LNCaP clone FGC (cell line): ENCODE measurements at regions not wholly inside any gene's neighbourhood (a gene's known extent, or its start where the extent isn't known, plus 50 kb on each side); places are given as distances from the start of the nearest gene placed in this dataset.
"Not testable (repeated sequence)": the region's sequence is repeated elsewhere in the genome, so short reads cannot be mapped to it uniquely, and the experiment has no call there.

Experiments
- DNase-seq: peaks from one replicate; pipeline ENCODE4 v3.0.0-alpha.2; 2011; ENCODE audit warnings: low read depth
- H3K4me3 ChIP-seq: 2 replicates; pipeline ENCODE4 v1.5.1; 2011; ENCODE audit warnings: mild to moderate bottlenecking, low read depth, low read length, control low read depth
- TF ChIP-seq, protein P1 (sequence below): IDR thresholded peaks from 2 replicates; pipeline ENCODE4 v1.5.1; 2012; ENCODE audit warnings: mild to moderate bottlenecking; ENCODE audit not compliant: control insufficient read depth, insufficient read depth; ENCODE audit errors: extremely low read depth

DNA sequence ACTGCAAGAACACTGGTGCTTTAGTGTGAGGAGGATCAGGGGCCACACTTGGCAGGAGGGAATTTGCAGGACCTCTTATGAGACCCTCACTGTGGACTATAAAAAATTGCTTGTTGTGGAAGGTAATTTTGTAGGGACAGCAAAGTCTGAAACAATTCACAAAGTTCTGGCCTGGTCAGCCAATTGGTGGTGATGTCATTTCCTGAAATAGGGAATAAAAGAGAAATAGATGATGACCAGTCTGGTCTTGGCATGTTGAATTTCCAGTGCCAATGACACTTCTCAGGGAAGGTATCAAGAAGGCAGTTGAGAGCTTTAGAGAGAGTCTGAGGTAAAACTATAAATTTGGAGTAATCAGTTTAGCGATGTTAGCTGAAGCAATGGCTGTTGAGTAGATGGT, 129.3 kb upstream of the LMNTD1 start:
- no peak overlapping the region for H3K4me3 ChIP-seq
- TF ChIP-seq, protein P1, sequence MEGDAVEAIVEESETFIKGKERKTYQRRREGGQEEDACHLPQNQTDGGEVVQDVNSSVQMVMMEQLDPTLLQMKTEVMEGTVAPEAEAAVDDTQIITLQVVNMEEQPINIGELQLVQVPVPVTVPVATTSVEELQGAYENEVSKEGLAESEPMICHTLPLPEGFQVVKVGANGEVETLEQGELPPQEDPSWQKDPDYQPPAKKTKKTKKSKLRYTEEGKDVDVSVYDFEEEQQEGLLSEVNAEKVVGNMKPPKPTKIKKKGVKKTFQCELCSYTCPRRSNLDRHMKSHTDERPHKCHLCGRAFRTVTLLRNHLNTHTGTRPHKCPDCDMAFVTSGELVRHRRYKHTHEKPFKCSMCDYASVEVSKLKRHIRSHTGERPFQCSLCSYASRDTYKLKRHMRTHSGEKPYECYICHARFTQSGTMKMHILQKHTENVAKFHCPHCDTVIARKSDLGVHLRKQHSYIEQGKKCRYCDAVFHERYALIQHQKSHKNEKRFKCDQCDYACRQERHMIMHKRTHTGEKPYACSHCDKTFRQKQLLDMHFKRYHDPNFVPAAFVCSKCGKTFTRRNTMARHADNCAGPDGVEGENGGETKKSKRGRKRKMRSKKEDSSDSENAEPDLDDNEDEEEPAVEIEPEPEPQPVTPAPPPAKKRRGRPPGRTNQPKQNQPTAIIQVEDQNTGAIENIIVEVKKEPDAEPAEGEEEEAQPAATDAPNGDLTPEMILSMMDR = no peak
- DNase-seq = no peak

DNA sequence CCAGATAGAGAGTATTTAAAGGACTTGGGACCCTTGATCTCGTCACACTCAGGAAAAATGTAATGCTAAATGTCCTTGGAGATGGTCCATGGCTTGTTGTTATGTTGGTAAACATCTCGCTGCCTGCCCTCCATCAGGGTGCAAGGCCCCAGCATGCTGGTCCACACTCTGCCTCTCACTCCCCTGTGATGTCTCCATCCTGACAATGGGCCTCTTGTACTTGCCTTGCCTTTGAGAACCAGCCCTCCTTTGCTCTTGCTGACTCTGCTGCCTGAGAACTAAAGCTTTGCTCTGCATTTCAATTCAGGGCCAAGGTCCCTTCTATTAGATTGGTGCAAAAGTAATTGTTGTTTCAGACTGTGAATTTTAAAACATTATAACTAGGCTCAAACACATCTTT, 131.0 kb upstream of the LMNTD1 start:
- H3K4me3 ChIP-seq = no peak overlapping the region
- TF ChIP-seq, protein P1 = no peak
- no peak for DNase-seq

DNA sequence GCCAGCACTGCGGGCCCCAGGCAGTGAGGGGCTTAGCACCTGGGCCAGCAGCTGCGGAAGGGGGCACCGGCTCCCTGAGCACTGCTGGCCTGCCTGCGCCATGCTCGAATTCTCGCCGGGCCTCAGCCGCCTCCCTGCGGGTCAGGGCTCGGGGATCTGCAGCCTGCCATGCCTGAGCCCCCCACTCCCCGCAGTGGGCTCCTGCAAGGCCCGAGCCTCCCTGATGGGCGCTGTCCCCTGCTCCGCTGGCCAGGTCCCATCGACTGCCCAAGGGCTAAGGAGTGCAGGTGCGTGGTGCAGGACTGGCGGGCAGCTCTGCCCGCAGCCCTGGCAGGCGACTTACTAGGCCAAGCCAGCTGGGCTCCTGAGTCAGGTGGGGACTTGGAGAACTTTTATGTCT, 133.3 kb upstream of the LMNTD1 start:
- TF ChIP-seq, protein P1 = no peak
- H3K4me3 ChIP-seq = no peak overlapping the region
- DNase-seq = no peak

DNA sequence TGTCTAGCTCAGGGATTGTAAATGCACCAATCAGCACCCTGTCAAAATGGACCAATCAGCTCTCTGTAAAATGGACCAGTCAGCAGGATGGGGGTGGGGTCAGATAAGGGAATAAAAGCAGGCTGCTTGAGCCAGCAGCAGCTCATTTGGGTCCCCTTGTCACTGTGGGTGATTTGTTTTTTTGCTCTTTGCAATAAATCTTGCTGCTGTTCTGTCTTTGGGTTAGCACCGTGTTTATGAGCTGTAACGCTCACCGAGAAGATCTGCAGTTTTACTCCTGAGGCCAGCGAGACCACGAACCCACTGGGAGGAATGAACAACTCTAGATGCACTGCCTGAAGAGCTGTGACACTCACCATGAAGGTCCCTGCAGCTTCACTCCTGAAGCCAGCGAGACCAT, 134.1 kb upstream of the LMNTD1 start:
- DNase-seq = no peak
- TF ChIP-seq, protein P1 = no peak
- H3K4me3 ChIP-seq = no peak overlapping the region

DNA sequence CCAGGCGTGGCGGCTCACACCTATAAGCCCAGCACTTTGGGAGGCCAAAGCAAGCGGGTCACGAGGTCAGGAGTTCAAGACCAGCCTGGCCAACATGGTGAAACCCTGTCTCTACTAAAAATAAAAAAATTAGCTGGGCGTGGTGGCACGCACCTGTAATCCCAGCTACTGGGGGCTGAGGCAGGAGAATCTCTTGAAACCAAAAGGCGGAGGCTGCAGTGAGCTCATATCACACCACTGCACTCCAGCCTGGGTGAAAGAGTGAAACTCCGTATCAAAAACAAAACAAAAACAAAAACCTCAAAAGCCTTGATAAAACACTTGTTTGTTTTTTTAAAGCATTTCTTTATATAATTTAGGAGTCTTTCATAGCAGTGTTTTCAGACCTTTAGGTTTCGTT, 135.8 kb upstream of the LMNTD1 start:
- DNase-seq, H3K4me3 ChIP-seq: not testable (repeated sequence)

DNA sequence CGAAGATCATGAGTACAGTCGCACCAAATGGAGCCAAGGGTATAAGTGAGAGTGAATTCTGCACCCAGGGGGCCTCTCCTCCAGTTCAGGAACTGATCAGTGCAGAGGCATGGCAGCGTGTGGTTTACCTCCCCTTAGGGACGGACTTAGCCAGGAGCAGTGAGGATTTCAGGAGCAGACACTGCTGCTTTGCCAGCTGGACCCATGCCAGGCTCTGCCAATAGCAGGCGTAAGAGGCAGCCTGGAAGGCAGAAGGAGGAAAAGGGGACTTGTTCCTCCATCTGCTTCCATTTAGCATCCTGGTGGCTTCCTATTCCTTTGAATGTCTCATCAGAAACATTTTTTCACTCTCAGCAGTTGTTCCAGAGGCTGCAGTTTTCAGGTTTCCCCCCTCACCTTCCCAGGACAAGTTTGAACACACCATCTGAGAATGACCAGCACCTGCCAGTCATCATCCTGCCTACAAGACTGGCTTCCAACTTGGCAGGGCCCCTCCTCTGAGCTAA, 137.0 kb upstream of the LMNTD1 start:
- H3K4me3 ChIP-seq = no peak overlapping the region
- peak; percentile 59 for DNase-seq
- TF ChIP-seq, protein P1 = no peak

DNA sequence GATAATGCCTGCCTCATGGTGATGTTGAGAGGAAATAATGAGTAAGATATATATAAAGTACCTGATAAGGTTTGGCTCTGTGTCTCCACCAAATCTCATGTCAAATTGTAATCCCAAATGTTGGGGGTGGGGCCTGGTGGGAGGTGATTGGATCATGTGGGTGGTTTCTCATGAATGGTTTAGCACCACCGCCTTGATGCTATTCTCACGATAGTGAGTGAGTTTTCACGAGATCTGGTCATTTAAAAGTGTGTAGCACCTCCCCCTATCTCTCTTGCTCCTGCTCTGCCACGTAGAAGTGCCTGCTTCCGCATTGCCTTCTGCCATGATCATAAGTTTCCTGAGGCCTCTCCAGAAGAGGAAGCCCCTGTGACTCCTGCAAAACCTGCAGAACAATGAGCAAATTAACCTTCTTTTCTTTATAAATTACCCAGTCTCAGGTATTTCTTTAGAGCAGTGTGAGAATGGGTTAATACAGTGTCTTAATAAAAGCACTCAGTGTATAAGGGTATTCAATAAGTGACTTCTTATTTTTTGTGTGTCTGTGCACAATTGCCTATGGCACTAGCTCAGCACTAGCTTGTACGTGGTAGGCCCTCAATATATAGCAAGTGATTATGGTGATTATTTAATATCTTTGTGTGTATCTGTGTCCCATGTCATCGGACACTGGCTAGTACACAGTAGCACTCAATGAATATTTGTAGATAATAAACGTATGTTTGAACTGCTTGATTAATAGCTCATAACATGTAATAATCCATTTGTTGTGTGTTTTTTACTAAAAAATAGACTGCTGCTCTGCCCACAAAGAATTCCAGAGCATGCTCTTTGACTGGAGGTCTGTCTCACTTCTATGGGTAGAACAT, 138.1 kb upstream of the LMNTD1 start:
- TF ChIP-seq, protein P1 = no peak
- no peak for DNase-seq
- no peak overlapping the region for H3K4me3 ChIP-seq
